ENCODE measurements at regions not wholly inside any gene's neighbourhood (a gene's known extent, or its start where the extent isn't known, plus 50 kb on each side); places are given as distances from the start of the nearest gene placed in this dataset.

- TF ChIP-seq CTCF (conservative IDR thresholded peaks at IDR 0.05) (no peak), ZFX (IDR thresholded peaks at IDR 0.05) (no peak)
- H3K27ac ChIP-seq, result no peak overlapping the region
Measured at GRCh38 chr2:143965493-143966164, 554.3 kb downstream of the ZEB2 start.

- TF ChIP-seq CTCF (conservative IDR thresholded peaks at IDR 0.05), result no peak
- no peak for TF ChIP-seq ZFX (IDR thresholded peaks at IDR 0.05)
- H3K27ac ChIP-seq, result no peak overlapping the region
Measured at GRCh38 chr2:143964891-143965290, 555.0 kb downstream of the ZEB2 start.

- TF ChIP-seq ZFX (IDR thresholded peaks at IDR 0.05) (no peak), CTCF (conservative IDR thresholded peaks at IDR 0.05) (no peak)
- no peak overlapping the region for H3K27ac ChIP-seq
Measured at GRCh38 chr2:143960177-143960576, 559.7 kb downstream of the ZEB2 start.

- no peak overlapping the region for H3K27ac ChIP-seq
- no peak for TF ChIP-seq ZFX (IDR thresholded peaks at IDR 0.05)
- TF ChIP-seq CTCF (conservative IDR thresholded peaks at IDR 0.05), result no peak
Measured at GRCh38 chr2:143957321-143957720, 562.6 kb downstream of the ZEB2 start.

- no peak for TF ChIP-seq CTCF (conservative IDR thresholded peaks at IDR 0.05)
- no peak for TF ChIP-seq ZFX (IDR thresholded peaks at IDR 0.05)
- no peak overlapping the region for H3K27ac ChIP-seq
Measured at GRCh38 chr2:143955401-143956065, 564.4 kb downstream of the ZEB2 start.

- no peak for TF ChIP-seq CTCF (conservative IDR thresholded peaks at IDR 0.05)
- no peak for TF ChIP-seq ZFX (IDR thresholded peaks at IDR 0.05)
- H3K27ac ChIP-seq, result no peak overlapping the region
Measured at GRCh38 chr2:143954844-143955243, 565.1 kb downstream of the ZEB2 start.

GRCh38 chr2:143954186-143954585 lies 565.7 kb downstream of the ZEB2 start:
- no peak for TF ChIP-seq ZFX (IDR thresholded peaks at IDR 0.05)
- TF ChIP-seq CTCF (conservative IDR thresholded peaks at IDR 0.05), result no peak
- no peak overlapping the region for H3K27ac ChIP-seq

Data from C4-2B (cell line).